NCI-H2029 (cell line): ENCODE measurements at regions not wholly inside any gene's neighbourhood (a gene's known extent, or its start where the extent isn't known, plus 50 kb on each side); places are given as distances from the start of the nearest gene placed in this dataset.
"Not testable (repeated sequence)": the region's sequence is repeated elsewhere in the genome, so short reads cannot be mapped to it uniquely, and the experiment has no call there.

ENCODE experiments used
- DNase-seq: peaks from one replicate; lab custom pipeline; 2025; lab: John Stamatoyannopoulos, UW

GRCh38 chr7:6990426-6991152 is 164.5 kb upstream of the CCZ1B start:
- DNase-seq: not testable (repeated sequence)

DNA sequence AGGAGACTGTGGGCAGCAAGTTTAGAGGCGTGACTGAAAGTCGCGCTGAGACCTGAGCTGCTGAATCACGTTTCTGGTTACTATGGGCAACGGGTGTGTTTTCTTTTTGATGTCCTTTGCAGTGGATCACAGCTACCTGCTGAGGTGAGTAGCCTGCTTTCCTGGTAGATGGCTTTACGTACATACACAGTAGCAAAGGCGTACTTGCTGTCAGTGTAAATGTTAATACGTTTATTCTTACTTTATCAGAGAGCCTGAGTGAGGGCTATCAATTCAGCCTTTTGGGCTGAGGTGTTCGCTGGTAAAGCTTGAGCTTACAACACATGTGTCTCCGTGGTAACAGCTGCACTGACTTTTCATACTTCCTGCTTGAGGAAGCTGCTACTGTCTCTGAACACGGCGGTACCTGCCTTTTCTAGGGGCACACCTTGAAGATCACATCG is 165.1 kb upstream of the CCZ1B start:
- DNase-seq: peak; percentile 24

DNA sequence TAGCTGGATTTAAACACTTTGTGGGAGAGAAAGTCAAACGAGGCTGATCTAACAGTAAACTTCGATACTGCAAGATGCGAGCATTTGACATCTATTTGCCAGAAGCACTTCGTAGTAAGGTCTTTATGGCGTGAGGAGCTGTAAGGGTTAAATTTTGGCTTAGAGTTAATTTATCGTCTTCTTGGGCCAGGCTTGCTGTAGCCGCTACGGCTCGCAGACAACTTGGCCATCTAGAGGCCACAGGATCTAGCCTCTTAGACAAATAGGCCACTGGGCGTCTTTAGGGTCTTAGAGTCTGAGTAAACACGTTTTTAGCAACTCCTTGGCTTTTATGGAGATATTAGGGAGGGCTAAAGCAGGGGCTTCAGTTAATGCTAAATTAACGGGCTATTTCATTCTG is 165.6 kb upstream of the CCZ1B start:
- DNase-seq: not testable (repeated sequence)

- DNase-seq: not testable (repeated sequence)
These were observed 166.1 kb upstream of the CCZ1B start for GRCh38 chr7:6992133-6992532.

- DNase-seq: not testable (repeated sequence)
These were observed 169.0 kb upstream of the CCZ1B start for GRCh38 chr7:6995026-6995425.

- not testable (repeated sequence) for DNase-seq
These were observed 169.6 kb upstream of the CCZ1B start for GRCh38 chr7:6995493-6996289.

DNA sequence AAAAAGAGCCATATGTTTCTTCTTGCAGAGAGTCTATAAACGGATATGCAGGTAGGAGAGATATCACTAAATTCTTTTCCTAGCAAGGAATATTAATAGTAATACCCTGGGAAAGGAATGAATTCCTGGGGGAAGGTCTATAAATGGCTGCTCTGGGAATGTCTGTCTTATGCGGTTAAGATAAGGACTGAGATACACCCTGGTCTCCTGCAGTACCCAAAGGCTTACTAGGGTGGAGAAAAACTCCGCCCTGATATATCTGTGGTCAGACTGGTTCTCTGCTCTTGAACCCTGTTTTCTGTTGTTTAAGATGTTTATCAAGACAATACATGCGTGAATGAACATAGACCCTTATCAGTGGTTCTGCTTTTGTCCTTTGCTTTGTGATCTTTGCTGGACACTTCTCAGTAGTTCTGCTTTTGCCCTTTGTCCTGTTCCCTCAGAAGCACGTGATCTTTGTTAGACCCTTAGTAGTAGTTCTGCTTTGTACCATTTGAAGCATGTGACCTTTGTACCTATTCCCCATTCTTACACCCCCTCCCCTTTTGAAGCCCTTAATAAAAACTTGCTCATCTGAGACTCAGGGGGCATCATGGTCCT is 173.1 kb upstream of the CCZ1B start:
- DNase-seq: not testable (repeated sequence)

GRCh38 chr7:7002418-7003062 is 176.5 kb upstream of the CCZ1B start:
- DNase-seq: peak; percentile 70

GRCh38 chr7:7005303-7005702 is 177.0 kb upstream of the C1GALT1 start:
- DNase-seq: no peak

DNA sequence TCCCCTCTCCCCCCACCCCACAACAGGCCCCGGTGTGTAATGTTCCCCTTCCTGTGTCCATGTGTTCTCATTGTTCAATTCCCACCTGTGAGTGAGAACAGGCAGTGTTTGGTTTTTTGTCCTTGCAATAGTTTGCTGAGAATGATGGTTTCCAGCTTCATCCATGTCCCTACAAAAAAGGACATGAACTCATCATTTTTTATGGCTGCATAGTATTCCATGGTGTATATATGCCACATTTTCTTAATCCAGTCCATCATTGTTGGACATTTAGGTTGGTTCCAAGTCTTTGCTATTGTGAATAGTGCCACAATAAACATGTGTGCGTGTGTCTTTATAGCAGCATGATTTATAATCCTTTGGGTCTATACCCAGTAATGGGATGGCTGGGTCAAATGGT is 176.4 kb upstream of the C1GALT1 start:
- DNase-seq: not testable (repeated sequence)

GRCh38 chr7:7011241-7011640 is 171.1 kb upstream of the C1GALT1 start:
- not testable (repeated sequence) for DNase-seq

DNA sequence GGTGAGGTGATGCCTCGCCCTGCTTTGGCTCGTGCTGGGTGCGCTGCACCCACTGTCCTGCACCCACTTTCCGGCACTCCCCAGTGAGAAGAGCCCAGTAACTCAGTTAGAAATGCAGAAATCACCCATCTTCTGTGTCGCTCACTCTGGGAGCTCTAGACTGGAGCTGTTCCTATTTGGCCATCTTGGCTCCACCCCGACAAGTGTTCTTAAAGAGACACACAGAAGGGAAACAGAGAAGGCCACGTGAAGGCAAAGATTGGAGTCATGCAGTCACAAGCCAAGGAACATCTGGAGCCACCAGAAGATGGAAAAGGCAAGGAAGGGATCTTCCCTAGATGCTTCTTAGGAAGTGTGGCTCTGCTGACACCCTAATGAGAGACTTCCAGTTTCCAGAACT is 170.6 kb upstream of the C1GALT1 start:
- not testable (repeated sequence) for DNase-seq

DNA sequence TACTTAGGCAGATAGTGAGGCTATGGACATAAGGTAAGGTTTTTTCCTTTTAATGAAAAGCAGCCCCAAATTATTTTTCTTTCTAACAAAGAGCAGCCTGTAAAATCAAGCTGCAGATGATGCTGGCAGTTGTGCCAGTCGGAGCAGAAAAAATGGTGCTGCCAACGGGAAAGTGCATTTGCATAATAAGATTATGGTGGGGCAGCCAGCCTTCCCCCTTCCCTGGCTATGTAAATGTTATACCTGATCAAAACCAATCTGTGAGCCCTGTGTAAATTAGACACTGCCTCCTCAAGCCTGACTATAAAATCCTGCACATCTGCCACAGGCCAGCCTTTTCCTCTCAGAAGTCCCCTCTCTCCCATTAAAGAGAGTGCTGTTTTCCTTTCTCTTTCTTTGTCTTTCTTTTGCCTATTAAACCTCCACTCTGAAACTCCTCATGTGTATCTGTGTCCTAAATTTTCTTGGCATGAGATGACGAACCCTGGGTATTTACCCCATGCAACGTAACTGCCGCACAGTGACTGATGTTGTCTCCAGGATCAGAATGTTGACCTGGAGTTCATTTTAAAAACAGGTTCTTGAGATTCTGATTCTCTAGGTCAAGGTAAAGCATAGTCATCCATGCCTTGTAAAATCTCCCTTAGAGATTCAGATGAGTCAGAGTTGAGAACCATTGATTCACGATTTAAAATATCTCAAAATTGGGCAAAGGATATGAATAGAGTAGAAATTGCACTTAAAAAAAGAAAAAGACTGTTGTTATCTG is 167.3 kb upstream of the C1GALT1 start:
- DNase-seq: no peak

DNA sequence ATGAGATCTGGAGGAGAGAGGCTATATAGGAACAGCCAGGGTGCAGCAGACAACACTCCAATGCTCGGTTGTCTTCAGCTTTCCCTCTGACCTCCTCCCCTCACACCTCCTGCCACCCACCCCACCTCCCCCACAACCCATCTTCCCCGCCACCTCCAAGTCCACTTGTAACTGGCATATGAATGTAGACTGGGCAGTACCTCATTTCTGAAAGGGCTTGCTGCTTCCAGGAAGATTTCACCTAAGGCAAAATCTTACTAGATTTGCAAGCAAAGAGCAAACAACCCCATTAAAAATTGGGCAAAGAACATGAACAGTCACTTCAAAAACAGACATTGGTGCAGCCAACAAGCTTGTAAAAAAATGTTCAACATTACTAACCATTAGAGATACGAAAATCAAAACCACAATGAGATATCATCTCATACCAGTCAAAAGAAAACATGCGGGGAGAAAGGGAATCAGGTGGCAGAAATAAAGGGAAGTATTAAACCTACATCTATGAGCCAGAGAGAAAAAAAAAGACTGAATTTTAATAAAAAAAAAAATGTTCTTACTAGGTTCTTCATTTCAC is 164.6 kb upstream of the C1GALT1 start:
- no peak for DNase-seq

DNA sequence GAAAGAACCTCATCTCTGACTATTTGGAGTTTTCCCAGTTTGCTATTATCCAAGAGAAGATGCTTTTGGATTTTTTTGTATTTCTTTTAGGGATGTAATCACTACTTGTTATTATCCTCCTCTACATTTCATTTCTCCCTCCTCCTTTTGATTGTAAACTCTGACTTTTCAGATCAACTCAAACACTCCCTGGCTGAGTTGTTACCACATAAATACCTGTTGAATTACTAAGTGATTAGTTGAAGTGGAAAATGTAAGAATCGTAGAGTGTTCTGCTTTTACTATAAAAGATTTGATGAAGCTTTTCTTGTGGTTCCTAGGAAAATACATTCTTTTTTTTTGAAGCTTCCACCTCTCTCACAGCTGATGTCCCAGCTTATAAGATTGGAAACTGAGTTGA is 164.1 kb upstream of the C1GALT1 start:
- DNase-seq: no peak

GRCh38 chr7:7032221-7032620 is 150.1 kb upstream of the C1GALT1 start:
- DNase-seq: no peak

DNA sequence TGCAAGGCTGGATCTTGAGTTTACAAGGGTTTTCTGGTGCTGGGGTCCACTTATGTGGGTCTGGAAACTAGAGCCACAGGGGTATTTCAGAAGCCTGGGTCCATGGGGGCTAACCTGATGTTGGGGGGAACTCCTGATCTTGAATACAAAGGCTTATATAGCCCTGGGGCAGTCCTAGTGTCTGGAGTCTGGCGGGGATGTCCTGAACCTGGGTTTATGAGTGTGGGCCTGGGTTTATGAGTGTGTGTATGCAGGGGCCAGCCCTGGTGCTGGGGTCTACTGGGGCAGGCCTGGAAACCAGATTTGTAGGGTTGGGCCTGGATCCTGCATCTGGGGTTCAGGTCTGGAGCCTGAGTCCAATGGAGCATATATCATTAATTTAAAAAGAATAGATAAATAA is 146.5 kb upstream of the C1GALT1 start:
- no peak for DNase-seq

GRCh38 chr7:7042286-7042893 is 140.0 kb upstream of the C1GALT1 start:
- not testable (repeated sequence) for DNase-seq

DNA sequence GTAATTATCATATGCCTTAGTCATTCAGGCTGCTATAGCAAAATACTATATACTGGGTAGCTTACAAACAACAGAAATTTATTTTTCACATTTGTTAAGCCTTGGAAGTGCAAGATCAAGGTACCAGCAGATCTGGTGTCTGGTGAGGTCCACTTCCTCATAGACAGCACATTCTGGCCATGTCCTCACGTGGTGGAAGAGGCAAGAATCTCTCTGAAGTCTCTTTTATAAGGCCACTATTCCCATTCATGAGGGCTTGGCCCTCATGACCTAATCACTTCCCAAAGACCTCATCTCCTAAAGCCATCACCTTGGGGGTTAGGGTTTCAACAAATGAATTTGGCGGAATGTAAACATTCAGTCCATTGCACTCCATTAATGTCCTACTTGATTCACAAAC is 137.5 kb upstream of the C1GALT1 start:
- no peak for DNase-seq

DNA sequence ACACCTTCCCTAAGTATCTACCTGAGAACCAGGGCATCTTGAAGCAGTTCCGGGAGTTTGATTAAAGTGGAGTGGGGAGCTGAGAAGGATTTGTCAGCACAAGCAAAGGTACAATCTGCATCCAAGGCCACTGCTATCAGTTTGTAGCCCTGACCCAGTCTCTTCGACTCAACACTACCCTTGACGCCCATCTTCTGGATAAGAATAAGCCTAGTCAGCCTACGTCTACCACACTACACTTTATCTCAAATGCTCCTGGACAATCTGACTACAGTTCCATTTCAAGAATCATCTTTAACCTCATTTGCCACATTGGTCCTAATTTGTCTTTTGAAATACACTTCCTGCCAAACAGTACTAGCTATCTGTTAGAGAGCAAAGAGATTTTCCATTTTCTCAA is 134.1 kb upstream of the C1GALT1 start:
- DNase-seq: no peak
